HG03469 (cell line): ENCODE measurements at regions not wholly inside any gene's neighbourhood (a gene's known extent, or its start where the extent isn't known, plus 50 kb on each side); places are given as distances from the start of the nearest gene placed in this dataset.
"Not testable (repeated sequence)": the region's sequence is repeated elsewhere in the genome, so short reads cannot be mapped to it uniquely, and the experiment has no call there.

Experiments used
- ATAC-seq: cut with Tn5 transposase; IDR thresholded peaks from one replicate; pipeline ENCODE4 v1.9.1; 2021; ENCODE audit warnings: mild to moderate bottlenecking, moderate library complexity, moderate number of reproducible peaks; ENCODE audit not compliant: unreplicated experiment

- no peak for ATAC-seq
Measured at GRCh38 chr2:236768393-236769140, 198.9 kb downstream of the ACKR3 start.

GRCh38 chr2:236769981-236770671 lies 200.5 kb downstream of the ACKR3 start:
- ATAC-seq, result no peak

GRCh38 chr2:236772220-236772837 lies 202.7 kb downstream of the ACKR3 start:
- no peak for ATAC-seq

- no peak for ATAC-seq
Measured at GRCh38 chr2:236773206-236773605, 203.6 kb downstream of the ACKR3 start.

GRCh38 chr2:236774171-236774570 lies 204.5 kb downstream of the ACKR3 start:
- no peak for ATAC-seq

- no peak for ATAC-seq
Measured at GRCh38 chr2:236775511-236775910, 205.9 kb downstream of the ACKR3 start.

- no peak for ATAC-seq
Measured at GRCh38 chr2:236776206-236776605, 206.6 kb downstream of the ACKR3 start.

- ATAC-seq, result no peak
Measured at GRCh38 chr2:236776695-236777251, 207.1 kb downstream of the ACKR3 start.

- ATAC-seq, result no peak
Measured at GRCh38 chr2:236777408-236777807, 207.8 kb downstream of the ACKR3 start.

- ATAC-seq, result no peak
Measured at GRCh38 chr2:236781933-236782816, 212.6 kb downstream of the ACKR3 start.

GRCh38 chr2:236782938-236783337 lies 213.3 kb downstream of the ACKR3 start:
- ATAC-seq, result no peak

- no peak for ATAC-seq
Measured at GRCh38 chr2:236783417-236784020, 213.9 kb downstream of the ACKR3 start.

- no peak for ATAC-seq
Measured at GRCh38 chr2:236785611-236786057, 216.0 kb downstream of the ACKR3 start.

GRCh38 chr2:236786751-236787150 lies 217.1 kb downstream of the ACKR3 start:
- ATAC-seq, result no peak

- ATAC-seq, result not testable (repeated sequence)
Measured at GRCh38 chr2:236787376-236787775, 217.8 kb downstream of the ACKR3 start.

- ATAC-seq, result no peak
Measured at GRCh38 chr2:236787885-236788284, 218.3 kb downstream of the ACKR3 start.

- ATAC-seq, result no peak
Measured at GRCh38 chr2:236790963-236791362, 221.3 kb downstream of the ACKR3 start.

- ATAC-seq, result no peak
Measured at GRCh38 chr2:236793023-236794011, 223.7 kb downstream of the ACKR3 start.
